CD14-positive monocyte (primary cell): ENCODE measurements at regions not wholly inside any gene's neighbourhood (a gene's known extent, or its start where the extent isn't known, plus 50 kb on each side); places are given as distances from the start of the nearest gene placed in this dataset.

Experiments
- DNase-seq, 3 donors: peaks; one replicate each; pipeline ENCODE4 v3.0.0-alpha.2; 2011 to 2022
- H2AFZ ChIP-seq: 2 replicates; pipeline ENCODE4 v1.6.0; 2012; ENCODE audit warnings: mild to moderate bottlenecking, low read depth, low read length, inconsistent platforms; ENCODE audit not compliant: insufficient read depth, poor library complexity, severe bottlenecking
- H3K27ac ChIP-seq, 2 donors: 1 replicate in 1 of 2; 2 replicates in 1 of 2; pipeline ENCODE4 v1.5.1; 2012 to 2013; ENCODE audit warnings: low read length in 2 of 2, control low read depth in 1 of 2, inconsistent platforms in 1 of 2, low read depth in 1 of 2, mild to moderate bottlenecking in 1 of 2
- H3K27me3 ChIP-seq, 2 donors: one replicate each; pipeline versions ENCODE4 v1.6.0 to v1.6.1; 2011 to 2013; ENCODE audit warnings: low read length in 2 of 2; ENCODE audit not compliant: control insufficient read depth in 2 of 2, insufficient read depth in 2 of 2
- H3K36me3 ChIP-seq, 2 donors: replicated peaks in 1 of 2; 1 replicate in 1 of 2; 2 replicates in 1 of 2; pipeline versions ENCODE4 v1.5.1 to v1.6.1; 2012 to 2013; ENCODE audit warnings: low read length in 2 of 2, control low read depth in 1 of 2, inconsistent platforms in 1 of 2, mild to moderate bottlenecking in 1 of 2; ENCODE audit not compliant: insufficient read depth in 2 of 2, control insufficient read depth in 1 of 2
- H3K4me1 ChIP-seq, 2 donors: 1 replicate in 1 of 2; 2 replicates in 1 of 2; pipeline versions ENCODE4 v1.5.1 to v1.6.1; 2012 to 2013; ENCODE audit warnings: low read length in 2 of 2, control low read depth in 1 of 2, inconsistent platforms in 1 of 2, mild to moderate bottlenecking in 1 of 2, moderate library complexity in 1 of 2; ENCODE audit not compliant: insufficient read depth in 2 of 2, control insufficient read depth in 1 of 2
- H3K4me2 ChIP-seq: replicated peaks from 2 replicates; pipeline ENCODE3; 2012; ENCODE audit warnings: low read length, moderate library complexity, mild to moderate bottlenecking; ENCODE audit not compliant: poor library complexity, severe bottlenecking; ENCODE audit errors: extremely low read depth
- H3K4me3 ChIP-seq, 3 experiments: fragments of 200-600 bp in 1 of 3; sonication (generic) in 1 of 3; replicated peaks in 1 of 3; 1 replicate in 2 of 3; 2 replicates in 1 of 3; pipeline ENCODE4 v1.5.1; 2011 to 2013; ENCODE audit warnings: low read length in 3 of 3, mild to moderate bottlenecking in 3 of 3, control low read depth in 2 of 3, low read depth in 2 of 3, inconsistent platforms in 1 of 3, moderate library complexity in 1 of 3
- H3K79me2 ChIP-seq: 2 replicates; pipeline ENCODE4 v1.6.0; 2012; ENCODE audit warnings: mild to moderate bottlenecking, control low read depth, inconsistent platforms, low read length, moderate library complexity; ENCODE audit not compliant: insufficient read depth
- H3K9ac ChIP-seq: 2 replicates; pipeline ENCODE4 v1.6.0; 2017; ENCODE audit warnings: low read length, mild to moderate bottlenecking; ENCODE audit not compliant: insufficient read depth, poor library complexity, severe bottlenecking
- H3K9me3 ChIP-seq, 2 donors: replicated peaks in 1 of 2; 1 replicate in 1 of 2; 2 replicates in 1 of 2; pipeline versions ENCODE4 v1.5.1 to v1.6.1; 2012 to 2013; ENCODE audit warnings: low read length in 2 of 2, control low read depth in 1 of 2; ENCODE audit not compliant: control insufficient read depth in 1 of 2, insufficient read depth in 1 of 2
- H4K20me1 ChIP-seq: 2 replicates; pipeline ENCODE4 v1.6.0; 2012; ENCODE audit warnings: mild to moderate bottlenecking, low read length, control low read depth, moderate library complexity; ENCODE audit not compliant: insufficient read depth
- H3K27ac Mint-ChIP-seq, 7 donors: one replicate each; pipeline ENCODE4 v1.8.0; 2020; ENCODE audit warnings: mild to moderate bottlenecking in 7 of 7, mixed read lengths in 7 of 7, moderate library complexity in 6 of 7, inconsistent platforms in 2 of 7
- H3K27me3 Mint-ChIP-seq, 3 donors: one replicate each; pipeline ENCODE4 v1.8.0; 2021 to 2022; ENCODE audit warnings: low read depth in 3 of 3, mild to moderate bottlenecking in 3 of 3, mixed read lengths in 3 of 3, moderate library complexity in 3 of 3, inconsistent platforms in 1 of 3
- H3K36me3 Mint-ChIP-seq, 2 donors: one replicate each; pipeline ENCODE4 v1.8.0; 2020; ENCODE audit warnings: mixed read lengths in 2 of 2, inconsistent platforms in 1 of 2, mild to moderate bottlenecking in 1 of 2
- H3K4me1 Mint-ChIP-seq: one replicate; pipeline ENCODE4 v1.8.0; 2020; ENCODE audit warnings: mild to moderate bottlenecking, mixed read lengths
- H3K4me3 Mint-ChIP-seq, 2 donors: one replicate each; pipeline ENCODE4 v1.8.0; 2020; ENCODE audit warnings: mild to moderate bottlenecking in 2 of 2, mixed read lengths in 2 of 2, moderate library complexity in 1 of 2
- H3K9me3 Mint-ChIP-seq, 7 donors: one replicate each; pipeline ENCODE4 v1.8.0; 2020 to 2022; ENCODE audit warnings: mixed read lengths in 7 of 7, mild to moderate bottlenecking in 6 of 7, moderate library complexity in 6 of 7, inconsistent platforms in 2 of 7
- CTCF ChIP-seq: fragments of 200-600 bp; IDR thresholded peaks from one replicate; pipeline ENCODE4 v1.8.0; 2022; ENCODE audit warnings: antibody characterized with exemption, mild to moderate bottlenecking
- WGBS: methylation state at CpG from one replicate; pipeline ENCODE4 v1.1.5; 2013; ENCODE audit warnings: missing lambda C conversion rate; ENCODE audit not compliant: insufficient coverage; 5-methylcytosine and 5-hydroxymethylcytosine counted together
- intact Hi-C, 2 donors: fragments of 100-400 bp; cut with micrococcal nuclease; formaldehyde crosslinking; loops; one replicate each; pipeline versions ENCODE4 v1.15.0 to v1.15.1; 2023

- Mint-ChIP-seq H3K9me3 (no peaks in the 10 kb centered on the region), H3K27me3 (peaks cover 2 to 10% (median 6%) of the 10 kb centered on the region in 3 donors), H3K36me3 (no peaks in the 10 kb centered on the region), H3K4me1 (no peaks in the 10 kb centered on the region), H3K27ac (no peak overlapping the region), H3K4me3 (no peak overlapping the region)
- intact Hi-C loops, result no loop called here
- Histone ChIP-seq H3K36me3 (no peaks in the 10 kb centered on the region), H3K9me3 (no peaks in the 10 kb centered on the region), H3K9ac (no peak overlapping the region), H3K4me3 (no peak overlapping the region), H2AFZ (no peak overlapping the region), H3K79me2 (no peaks in the 10 kb centered on the region), H3K4me1 (no peaks in the 10 kb centered on the region), H3K27ac (no peak overlapping the region), H3K27me3 (no peaks in the 10 kb centered on the region), H4K20me1 (no peaks in the 10 kb centered on the region), H3K4me2 (no peak overlapping the region)
- DNase-seq, result no peak
- WGBS, result 93% methylated on average over 2 of the region's 4 CpGs
- TF ChIP-seq CTCF, result no peak
Measured at GRCh38 chr7:31437250-31437865, 76.5 kb upstream of the ITPRID1 start.

- H3K9me3 Mint-ChIP-seq, result no peaks in the 10 kb centered on the region
- Histone ChIP-seq H3K36me3 (no peaks in the 10 kb centered on the region), H3K4me1 (no peaks in the 10 kb centered on the region), H3K27ac (no peak overlapping the region), H3K4me2 (no peak overlapping the region), H3K4me3 (no peak overlapping the region), H3K9me3 (no peaks in the 10 kb centered on the region), H2AFZ (no peak overlapping the region), H3K27me3 (no peaks in the 10 kb centered on the region), H3K79me2 (no peaks in the 10 kb centered on the region), H3K9ac (no peak overlapping the region), H4K20me1 (no peaks in the 10 kb centered on the region)
- TF ChIP-seq CTCF, result no peak
- intact Hi-C loops, result no loop called here
- WGBS, result 63% methylated on average over 1 of the region's 3 CpGs
- no peak overlapping the region for H3K27ac Mint-ChIP-seq
- no peaks in the 10 kb centered on the region for H3K4me1 Mint-ChIP-seq
- peaks cover 2 to 9% (median 6%) of the 10 kb centered on the region in 3 donors for H3K27me3 Mint-ChIP-seq
- no peaks in the 10 kb centered on the region for H3K36me3 Mint-ChIP-seq
- DNase-seq, result no peak
- no peak overlapping the region for H3K4me3 Mint-ChIP-seq
Measured at GRCh38 chr7:31439165-31439564, 74.7 kb upstream of the ITPRID1 start.
